Rectal smooth muscle tissue (tissue), 1 donor: ENCODE measurements at regions not wholly inside any gene's neighbourhood (a gene's known extent, or its start where the extent isn't known, plus 50 kb on each side); places are given as distances from the start of the nearest gene placed in this dataset.

ENCODE experiments used
- H3K27ac ChIP-seq: one replicate; pipeline ENCODE4 v1.7.0; 2013; ENCODE audit warnings: low read depth, low read length, inconsistent platforms
- H3K27me3 ChIP-seq: one replicate; pipeline ENCODE4 v1.7.0; 2013; ENCODE audit warnings: low read length; ENCODE audit not compliant: control insufficient read depth, insufficient read depth
- H3K36me3 ChIP-seq: one replicate; pipeline ENCODE4 v1.7.0; 2013; ENCODE audit warnings: low read length; ENCODE audit not compliant: control insufficient read depth, insufficient read depth
- H3K4me1 ChIP-seq: one replicate; pipeline ENCODE4 v1.7.0; 2013; ENCODE audit warnings: low read length; ENCODE audit not compliant: control insufficient read depth, insufficient read depth
- H3K4me3 ChIP-seq: one replicate; pipeline ENCODE4 v1.7.0; 2013; ENCODE audit warnings: low read length
- H3K9ac ChIP-seq: one replicate; pipeline ENCODE4 v1.7.0; 2013; ENCODE audit warnings: low read length

- Histone ChIP-seq H3K9ac (no peak overlapping the region), H3K4me1 (peaks cover 22% of the 10 kb centered on the region), H3K27me3 (no peaks in the 10 kb centered on the region), H3K4me3 (no peak overlapping the region), H3K36me3 (no peaks in the 10 kb centered on the region), H3K27ac (peak overlapping the region; percentile 41)
Observed at GRCh38 chr2:217277646-217278398, 418.0 kb upstream of the TNP1 start.

- Histone ChIP-seq H3K36me3 (no peaks in the 10 kb centered on the region), H3K27ac (no peak overlapping the region), H3K4me1 (peaks cover 22% of the 10 kb centered on the region), H3K27me3 (no peaks in the 10 kb centered on the region), H3K4me3 (no peak overlapping the region), H3K9ac (no peak overlapping the region)
Observed at GRCh38 chr2:217276433-217276832, 416.6 kb upstream of the TNP1 start.

DNA sequence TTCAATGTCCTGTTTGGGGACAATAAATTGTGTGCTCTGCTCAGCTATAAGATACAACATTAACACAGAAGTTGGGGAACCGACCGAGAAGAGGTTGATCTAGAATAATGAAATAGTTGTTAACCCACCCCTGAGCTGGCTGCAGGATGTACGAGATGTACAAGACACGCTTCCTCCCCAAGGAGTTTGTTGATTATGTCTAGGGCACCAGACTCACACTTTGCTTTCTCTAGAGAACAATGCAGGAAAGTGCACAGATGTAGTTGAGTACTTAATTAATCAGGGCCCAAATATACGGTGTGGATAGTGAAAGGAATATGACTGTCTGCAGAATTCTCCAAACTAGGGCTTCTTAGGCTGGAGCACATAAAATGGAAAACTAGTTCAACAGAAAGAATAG, 415.2 kb upstream of the TNP1 start:
- Histone ChIP-seq H3K27me3 (no peaks in the 10 kb centered on the region), H3K4me3 (no peak overlapping the region), H3K9ac (no peak overlapping the region), H3K27ac (peak overlapping the region; percentile 82), H3K36me3 (no peaks in the 10 kb centered on the region), H3K4me1 (peaks cover 22% of the 10 kb centered on the region)

DNA sequence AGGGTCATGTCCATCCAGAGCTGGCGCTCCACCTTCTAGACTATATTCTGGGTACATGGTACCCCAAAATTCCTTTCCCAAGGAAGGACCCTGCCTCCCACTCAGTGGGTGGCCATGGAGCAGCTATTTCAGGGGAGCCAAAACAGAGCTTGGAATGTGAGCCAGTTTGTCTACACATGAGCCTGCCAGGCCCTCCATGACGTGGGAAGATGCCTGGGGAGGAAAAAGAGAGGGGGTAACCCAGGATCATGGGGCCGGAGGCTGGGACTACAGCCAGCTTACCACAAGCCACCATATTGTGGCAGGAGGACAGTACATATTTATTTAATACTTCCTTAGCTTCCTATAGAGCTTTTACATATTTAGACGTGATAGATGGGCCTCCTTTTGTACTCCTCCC, 414.7 kb upstream of the TNP1 start:
- H3K36me3 ChIP-seq = no peaks in the 10 kb centered on the region
- H3K27me3 ChIP-seq = no peaks in the 10 kb centered on the region
- peaks cover 22% of the 10 kb centered on the region for H3K4me1 ChIP-seq
- H3K4me3 ChIP-seq = no peak overlapping the region
- H3K27ac ChIP-seq = peak overlapping the region; percentile 82
- no peak overlapping the region for H3K9ac ChIP-seq

DNA sequence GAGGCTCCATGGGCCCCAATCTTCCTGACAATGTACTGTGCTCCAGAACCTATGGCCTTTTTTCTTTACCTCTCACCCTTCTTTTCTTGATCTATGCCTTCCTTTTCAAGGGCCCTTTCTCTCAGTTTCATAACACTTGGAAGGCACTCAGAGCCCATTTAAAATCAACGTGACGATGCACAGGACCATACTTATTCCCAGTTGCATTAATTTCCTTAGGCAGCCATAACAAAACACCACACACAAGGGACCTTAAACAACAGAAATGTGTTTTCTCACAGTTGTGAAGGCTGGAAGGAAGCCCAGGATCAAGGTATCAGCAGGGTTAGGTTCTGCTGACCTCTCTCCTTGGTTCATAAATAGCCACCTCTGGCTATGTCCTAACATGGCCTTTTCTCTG, 414.0 kb upstream of the TNP1 start:
- Histone ChIP-seq H3K36me3 (no peaks in the 10 kb centered on the region), H3K27ac (peak overlapping the region; percentile 82), H3K4me3 (no peak overlapping the region), H3K9ac (no peak overlapping the region), H3K27me3 (no peaks in the 10 kb centered on the region), H3K4me1 (peaks cover 19% of the 10 kb centered on the region)

GRCh38 chr2:217273162-217273561, 413.3 kb upstream of the TNP1 start:
- peaks cover 19% of the 10 kb centered on the region for H3K4me1 ChIP-seq
- H3K4me3 ChIP-seq = no peak overlapping the region
- H3K9ac ChIP-seq = no peak overlapping the region
- no peaks in the 10 kb centered on the region for H3K36me3 ChIP-seq
- peak overlapping the region; percentile 82 for H3K27ac ChIP-seq
- no peaks in the 10 kb centered on the region for H3K27me3 ChIP-seq

GRCh38 chr2:217271813-217272212, 411.9 kb upstream of the TNP1 start:
- no peak overlapping the region for H3K9ac ChIP-seq
- H3K36me3 ChIP-seq = no peaks in the 10 kb centered on the region
- no peaks in the 10 kb centered on the region for H3K27me3 ChIP-seq
- H3K4me3 ChIP-seq = no peak overlapping the region
- H3K4me1 ChIP-seq = peaks cover 11% of the 10 kb centered on the region
- H3K27ac ChIP-seq = no peak overlapping the region

DNA sequence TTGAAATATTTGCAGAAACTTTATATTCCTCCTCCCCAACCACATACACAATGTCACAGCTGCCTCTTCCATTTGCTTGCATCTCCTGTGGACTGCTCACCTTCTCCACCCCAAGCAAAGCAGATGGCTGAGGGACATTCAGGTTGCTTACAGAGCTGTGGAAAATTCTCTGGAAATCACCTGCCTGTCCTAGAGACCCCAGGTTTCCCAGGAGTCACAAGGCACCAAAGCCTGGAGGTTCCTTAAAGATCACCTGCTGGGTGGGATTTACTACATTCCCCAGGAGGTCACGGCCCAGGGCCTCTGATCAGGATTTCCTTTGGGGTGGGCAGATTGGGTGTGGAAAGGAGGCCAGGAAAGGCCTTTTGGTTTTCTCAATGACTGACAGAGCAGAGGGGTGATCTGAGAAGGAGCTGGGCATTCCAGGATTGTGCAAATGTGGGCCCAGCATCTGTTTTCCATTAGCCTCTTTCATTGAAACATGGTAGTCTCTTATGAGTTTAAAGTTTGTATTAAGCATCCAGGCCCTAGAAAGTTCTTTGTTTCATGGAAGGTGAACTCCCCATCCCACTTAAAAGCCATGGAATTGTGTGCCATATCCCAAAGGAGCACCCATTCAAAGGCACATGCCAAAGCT, 410.7 kb upstream of the TNP1 start:
- Histone ChIP-seq H3K4me3 (no peak overlapping the region), H3K9ac (no peak overlapping the region), H3K36me3 (no peaks in the 10 kb centered on the region), H3K4me1 (peaks cover 11% of the 10 kb centered on the region), H3K27ac (no peak overlapping the region), H3K27me3 (no peaks in the 10 kb centered on the region)

GRCh38 chr2:217269701-217270484, 410.0 kb upstream of the TNP1 start:
- no peak overlapping the region for H3K4me3 ChIP-seq
- no peaks in the 10 kb centered on the region for H3K27me3 ChIP-seq
- H3K4me1 ChIP-seq = peaks cover 9% of the 10 kb centered on the region
- no peaks in the 10 kb centered on the region for H3K36me3 ChIP-seq
- H3K27ac ChIP-seq = no peak overlapping the region
- no peak overlapping the region for H3K9ac ChIP-seq

DNA sequence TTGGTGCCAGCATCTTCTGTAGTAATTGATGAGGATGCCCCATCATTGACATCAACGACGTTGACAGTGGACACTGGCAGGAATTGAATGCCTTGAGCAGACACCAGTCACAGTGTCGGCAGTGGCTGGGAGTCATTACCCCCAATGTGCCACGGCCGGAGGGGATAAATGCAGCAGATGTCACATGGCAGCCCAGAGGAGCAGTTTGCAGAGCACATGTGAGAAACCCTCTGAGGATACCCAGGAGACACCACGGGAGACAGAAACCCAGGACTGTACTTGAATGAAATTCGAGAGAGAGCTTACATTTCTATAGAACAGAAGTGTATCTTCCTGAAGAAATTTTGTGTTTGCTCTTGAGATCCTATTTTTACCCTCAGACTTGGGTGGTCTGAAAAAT, 409.1 kb upstream of the TNP1 start:
- Histone ChIP-seq H3K9ac (no peak overlapping the region), H3K36me3 (no peaks in the 10 kb centered on the region), H3K27ac (no peak overlapping the region), H3K27me3 (no peaks in the 10 kb centered on the region), H3K4me1 (peaks cover 8% of the 10 kb centered on the region), H3K4me3 (no peak overlapping the region)

DNA sequence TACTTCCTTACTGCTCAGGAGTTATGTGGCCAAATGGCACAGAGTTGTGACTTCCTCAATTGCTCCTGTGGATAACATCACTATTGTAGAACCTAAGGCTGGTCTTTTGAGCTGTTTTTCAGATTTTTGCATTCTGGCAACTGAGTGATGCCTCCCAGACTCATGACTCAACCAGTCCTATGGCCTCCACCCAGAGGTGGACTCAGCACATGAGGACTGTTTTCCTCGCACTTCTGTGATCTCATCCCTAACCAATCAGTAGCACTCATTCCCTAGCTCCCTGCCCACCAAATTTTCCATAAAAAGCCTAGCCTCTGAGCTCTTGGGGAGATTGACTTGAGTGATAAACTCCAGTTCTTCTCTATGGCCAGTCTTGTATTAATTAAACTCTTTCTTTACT, 407.9 kb upstream of the TNP1 start:
- Histone ChIP-seq H3K9ac (no peak overlapping the region), H3K27ac (no peak overlapping the region), H3K4me3 (no peak overlapping the region), H3K36me3 (no peaks in the 10 kb centered on the region), H3K4me1 (peaks cover 15% of the 10 kb centered on the region), H3K27me3 (no peaks in the 10 kb centered on the region)

GRCh38 chr2:217263756-217264155, 403.9 kb upstream of the TNP1 start:
- no peaks in the 10 kb centered on the region for H3K36me3 ChIP-seq
- H3K27me3 ChIP-seq = no peaks in the 10 kb centered on the region
- H3K4me3 ChIP-seq = no peak overlapping the region
- H3K4me1 ChIP-seq = peaks cover 18% of the 10 kb centered on the region
- H3K9ac ChIP-seq = no peak overlapping the region
- peak overlapping the region; percentile 83 for H3K27ac ChIP-seq
